OCI-LY7 (cell line): ENCODE measurements at regions not wholly inside any gene's neighbourhood (a gene's known extent, or its start where the extent isn't known, plus 50 kb on each side); places are given as distances from the start of the nearest gene placed in this dataset.

Experiments used
- BruUV-seq: library from RNA; stranded (reverse); fragments of 400-500 nt; replicated peaks from 2 replicates; lab custom pipeline; 2021; lab: Mats Ljungman, UMichigan
- CTCF ChIA-PET: fragments of 300-600 bp; sonication (Branson Sonifier 250); formaldehyde crosslinking; loops from one replicate; lab custom pipeline; 2022; ENCODE audit warnings: antibody characterized with exemption; ENCODE audit not compliant: unreplicated experiment; lab: Charles Lee
- POLR2A ChIA-PET: fragments of 300-600 bp; sonication (Branson Sonifier 250); formaldehyde crosslinking; loops from one replicate; lab custom pipeline; 2022; ENCODE audit warnings: antibody characterized with exemption; lab: Charles Lee
- DNase-seq: peaks from one replicate; pipeline ENCODE4 v3.0.0-alpha.2; 2015; ENCODE audit warnings: low spot score
- H2AFZ ChIP-seq: fragments of 200-600 bp; sonication (generic), shearing (Covaris generic); 2 replicates; pipeline ENCODE4 v1.6.1; 2014; ENCODE audit warnings: mild to moderate bottlenecking, antibody characterized with exemption, low read length, moderate library complexity
- H3K27ac ChIP-seq: fragments of 200-600 bp; sonication (generic); 2 replicates; pipeline ENCODE4 v1.5.1; 2014; ENCODE audit warnings: mixed run types, low read depth, mild to moderate bottlenecking, moderate library complexity, low read length, inconsistent platforms; ENCODE audit not compliant: poor library complexity, severe bottlenecking
- H3K36me3 ChIP-seq: fragments of 200-600 bp; sonication (generic); 2 replicates; pipeline ENCODE4 v1.6.1; 2014; ENCODE audit warnings: mild to moderate bottlenecking, antibody characterized with exemption, low read length, moderate library complexity, mixed read lengths; ENCODE audit not compliant: insufficient read depth
- H3K4me1 ChIP-seq: fragments of 200-600 bp; sonication (generic); 2 replicates; pipeline ENCODE4 v1.5.1; 2014; ENCODE audit warnings: mild to moderate bottlenecking, low read length; ENCODE audit not compliant: insufficient read depth, poor library complexity, severe bottlenecking
- H3K4me2 ChIP-seq: fragments of 200-600 bp; sonication (generic); 2 replicates; pipeline ENCODE4 v1.6.1; 2014; ENCODE audit warnings: mild to moderate bottlenecking, low read length
- H3K4me3 ChIP-seq: fragments of 200-600 bp; sonication (generic); 2 replicates; pipeline ENCODE4 v1.5.1; 2014; ENCODE audit warnings: mild to moderate bottlenecking, low read depth, low read length; ENCODE audit not compliant: poor library complexity, severe bottlenecking
- H3K79me2 ChIP-seq: fragments of 200-600 bp; sonication (generic); 2 replicates; pipeline ENCODE4 v1.6.1; 2016; ENCODE audit warnings: low read depth, mild to moderate bottlenecking, low read length, moderate library complexity, mixed read lengths; ENCODE audit not compliant: insufficient read depth
- H3K9me2 ChIP-seq: fragments of 200-600 bp; sonication (generic); 2 replicates; pipeline ENCODE4 v1.6.1; 2016; ENCODE audit warnings: mild to moderate bottlenecking, low read length, mixed read lengths; ENCODE audit not compliant: insufficient read depth
- H3K9me3 ChIP-seq: fragments of 200-600 bp; sonication (generic); 2 replicates; pipeline ENCODE4 v1.6.1; 2014; ENCODE audit warnings: mild to moderate bottlenecking, mixed run types, low read length, mixed read lengths
- H4K20me1 ChIP-seq: fragments of 200-600 bp; sonication (generic); 2 replicates; pipeline ENCODE4 v1.6.1; 2014; ENCODE audit warnings: mild to moderate bottlenecking, antibody characterized with exemption, low read length, moderate library complexity, mixed read lengths; ENCODE audit not compliant: insufficient read depth
- CTCF ChIP-seq: fragments of 200-600 bp; sonication (generic); conservative IDR thresholded peaks from 2 replicates; pipeline ENCODE4 v1.5.1; 2014; ENCODE audit warnings: mild to moderate bottlenecking, antibody characterized with exemption, low read length, moderate library complexity, mixed read lengths
- EZH2phosphoT487 ChIP-seq: fragments of 200-600 bp; sonication (generic); IDR thresholded peaks from 2 replicates; pipeline ENCODE4 v1.6.1; 2018; ENCODE audit warnings: low read depth, borderline replicate concordance, mild to moderate bottlenecking, mixed run types, antibody characterized with exemption, low read length, moderate library complexity, mixed read lengths
- intact Hi-C: fragments of 100-400 bp; cut with micrococcal nuclease; formaldehyde crosslinking; loops from one replicate; pipeline ENCODE4 v1.10.0; 2022; ENCODE audit not compliant: unreplicated experiment

- H3K9me2 ChIP-seq = no peaks in the 10 kb centered on the region
- H3K9me3 ChIP-seq = no peaks in the 10 kb centered on the region
- no peak for DNase-seq
- no peak overlapping the region for H2AFZ ChIP-seq
- ChIA-PET POLR2A (interaction anchor here (0.9 kb wide), 1 partner anchor 24 kb away, joined by 3 read pairs; no protein-coding TSS in a partner anchor), CTCF (no interaction called here)
- H3K36me3 ChIP-seq = no peaks in the 10 kb centered on the region
- BruUV-seq = no TSS peak
- H3K4me2 ChIP-seq = no peak overlapping the region
- no peaks in the 10 kb centered on the region for H4K20me1 ChIP-seq
- no peak overlapping the region for H3K27ac ChIP-seq
- no peak overlapping the region for H3K4me3 ChIP-seq
- no peaks in the 10 kb centered on the region for H3K4me1 ChIP-seq
- H3K79me2 ChIP-seq = no peaks in the 10 kb centered on the region
- intact Hi-C loops = no loop called here
- no peak for TF ChIP-seq EZH2phosphoT487
- TF ChIP-seq CTCF = no peak
These were observed 71.9 kb upstream of the NCOR2 start for GRCh38 chr12:124639122-124639806.

- no peaks in the 10 kb centered on the region for H3K79me2 ChIP-seq
- no peak overlapping the region for H3K27ac ChIP-seq
- DNase-seq = no peak
- POLR2A ChIA-PET = no interaction called here
- no peak overlapping the region for H3K4me3 ChIP-seq
- no TSS peak for BruUV-seq
- TF ChIP-seq EZH2phosphoT487 = no peak
- TF ChIP-seq CTCF = no peak
- intact Hi-C loops = no loop called here
- H3K9me2 ChIP-seq = no peaks in the 10 kb centered on the region
- H3K36me3 ChIP-seq = no peaks in the 10 kb centered on the region
- no peak overlapping the region for H3K4me2 ChIP-seq
- H4K20me1 ChIP-seq = no peaks in the 10 kb centered on the region
- CTCF ChIA-PET = no interaction called here
- H3K4me1 ChIP-seq = no peaks in the 10 kb centered on the region
- no peaks in the 10 kb centered on the region for H3K9me3 ChIP-seq
- no peak overlapping the region for H2AFZ ChIP-seq
These were observed 70.2 kb upstream of the NCOR2 start for GRCh38 chr12:124637581-124637981.

- H3K4me3 ChIP-seq = no peak overlapping the region
- no peaks in the 10 kb centered on the region for H3K79me2 ChIP-seq
- no peak overlapping the region for H3K4me2 ChIP-seq
- no peaks in the 10 kb centered on the region for H3K4me1 ChIP-seq
- no peaks in the 10 kb centered on the region for H3K36me3 ChIP-seq
- no TSS peak for BruUV-seq
- no peak for DNase-seq
- no peaks in the 10 kb centered on the region for H3K9me2 ChIP-seq
- H4K20me1 ChIP-seq = no peaks in the 10 kb centered on the region
- H3K27ac ChIP-seq = no peak overlapping the region
- no peak overlapping the region for H2AFZ ChIP-seq
- H3K9me3 ChIP-seq = no peaks in the 10 kb centered on the region
- CTCF ChIA-PET = no interaction called here
- TF ChIP-seq CTCF (no peak), EZH2phosphoT487 (no peak)
- intact Hi-C loops = no loop called here
- POLR2A ChIA-PET = no interaction called here
These were observed 69.8 kb upstream of the NCOR2 start for GRCh38 chr12:124637163-124637562.
